HepG2 (cell line): ENCODE measurements at regions not wholly inside any gene's neighbourhood (a gene's known extent, or its start where the extent isn't known, plus 50 kb on each side); places are given as distances from the start of the nearest gene placed in this dataset.

Experiments
- EED ChIP-seq: sonication (generic); formaldehyde crosslinking; IDR thresholded peaks from 2 replicates; pipeline ENCODE4 v1.5.0; 2020; ENCODE audit warnings: mild to moderate bottlenecking, missing genetic modification reagents
- EP300 ChIP-seq, 3 experiments: sonication (generic) in 1 of 3; formaldehyde crosslinking in 1 of 3; IDR thresholded peaks; 2 replicates each; pipeline versions ENCODE4 v1.5.1 to v1.6.1; 2011 to 2020; ENCODE audit warnings: low read depth in 2 of 3, low read length in 2 of 3, borderline replicate concordance in 1 of 3, improper control_type of control experiment in 1 of 3, mild to moderate bottlenecking in 1 of 3, missing genetic modification reagents in 1 of 3, moderate library complexity in 1 of 3
- GATAD1 ChIP-seq: IDR thresholded peaks from 2 replicates; pipeline ENCODE4 v1.6.1; 2016; ENCODE audit warnings: missing genetic modification reagents, missing compliant biosample characterization
- KDM2A ChIP-seq: sonication (generic); formaldehyde crosslinking; IDR thresholded peaks from 2 replicates; pipeline ENCODE4 v1.4.0; 2020; ENCODE audit warnings: low read depth, missing genetic modification reagents, borderline replicate concordance
- THAP9 ChIP-seq: sonication (generic); formaldehyde crosslinking; IDR thresholded peaks from 2 replicates; pipeline ENCODE4; 2020; ENCODE audit warnings: missing genetic modification reagents, mild to moderate bottlenecking, borderline replicate concordance
- ZHX2 ChIP-seq, 2 experiments: sonication (generic) in 1 of 2; formaldehyde crosslinking in 1 of 2; IDR thresholded peaks; 2 replicates each; pipeline versions ENCODE4 v1.6.1 to v1.9.0; 2014 to 2022; ENCODE audit warnings: antibody characterized with exemption in 1 of 2, borderline replicate concordance in 1 of 2, inconsistent platforms in 1 of 2, low read depth in 1 of 2, missing genetic modification reagents in 1 of 2
- ZNF432 ChIP-seq: sonication (generic); formaldehyde crosslinking; IDR thresholded peaks from 2 replicates; pipeline ENCODE4 v1.5.0; 2020; ENCODE audit warnings: missing genetic modification reagents, mild to moderate bottlenecking, borderline replicate concordance
- ZNF468 ChIP-seq: sonication (generic); formaldehyde crosslinking; IDR thresholded peaks from 2 replicates; pipeline ENCODE4 v1.8.0; 2022; ENCODE audit warnings: mild to moderate bottlenecking, moderate library complexity, missing genetic modification reagents
- ZNF761 ChIP-seq: sonication (generic); formaldehyde crosslinking; conservative IDR thresholded peaks from 2 replicates; pipeline ENCODE4 v1.4.0; 2020; ENCODE audit warnings: mild to moderate bottlenecking, missing genetic modification reagents

GRCh38 chr2:123080331-123080730, 944.8 kb upstream of the CNTNAP5 start (continued):
- TF ChIP-seq ZHX2 (IDR thresholded peaks at IDR 0.05; ENCODE audit: low read depth) = no peak
- TF ChIP-seq ZHX2 (CRISPR knock-in tag; IDR thresholded peaks at IDR 0.05; ENCODE audit: borderline replicate concordance) = no peak
- TF ChIP-seq EED (CRISPR knock-in tag) = no peak
- TF ChIP-seq THAP9 (CRISPR knock-in tag) = no peak
- TF ChIP-seq EP300 (IDR thresholded peaks at IDR 0.05; ENCODE audit: low read depth in 2 of 2, low read length in 2 of 2) = no peak
- TF ChIP-seq EP300 (CRISPR knock-in tag; IDR thresholded peaks at IDR 0.05; ENCODE audit: borderline replicate concordance) = no peak
- TF ChIP-seq GATAD1 (CRISPR knock-in tag) = no peak
- no peak for TF ChIP-seq ZNF468
- TF ChIP-seq KDM2A (CRISPR knock-in tag) = no peak
- no peak for TF ChIP-seq ZNF761 (CRISPR knock-in tag)
- no peak for TF ChIP-seq ZNF432 (CRISPR knock-in tag)
- TF ChIP-seq, all 625 proteins: peak for 0
